Bronchial epithelial cell (primary cell): ENCODE measurements at regions not wholly inside any gene's neighbourhood (a gene's known extent, or its start where the extent isn't known, plus 50 kb on each side); places are given as distances from the start of the nearest gene placed in this dataset.
A peak's percentile ranks its signal among the peaks of the same experiment; 100 is the strongest.

Source experiments
- DNase-seq: peaks from one replicate; pipeline ENCODE4 v3.0.0-alpha.2; 2010; ENCODE audit warnings: low read depth
- FAIRE-seq: peaks from 2 replicates; lab custom pipeline; 2011; peaks lifted over from hg19 to GRCh38; lab: Jason Lieb, UNC
- H3K27me3 ChIP-seq: 2 replicates; pipeline ENCODE4 v1.5.1; 2011; ENCODE audit warnings: low read length; ENCODE audit not compliant: control insufficient read depth, insufficient read depth
- H3K36me3 ChIP-seq: 2 replicates; pipeline ENCODE4 v1.5.1; 2011; ENCODE audit warnings: low read length; ENCODE audit not compliant: control insufficient read depth, insufficient read depth
- H3K4me3 ChIP-seq: 2 replicates; pipeline ENCODE4 v1.5.1; 2011; ENCODE audit warnings: mild to moderate bottlenecking, low read depth, low read length, control low read depth
- CTCF ChIP-seq: IDR thresholded peaks from 2 replicates; pipeline ENCODE4 v1.5.1; 2011; ENCODE audit warnings: mild to moderate bottlenecking, moderate library complexity, low read length, control low read depth, inconsistent platforms; ENCODE audit not compliant: insufficient read depth, severe bottlenecking

- no peaks in the 10 kb centered on the region for H3K27me3 ChIP-seq
- no peak overlapping the region for H3K4me3 ChIP-seq
- no peaks in the 10 kb centered on the region for H3K36me3 ChIP-seq
- FAIRE-seq (no peak), DNase-seq (no peak)
- TF ChIP-seq CTCF, result no peak
These were observed 112.1 kb upstream of the ABCB5 start for GRCh38 chr7:20503278-20503950.

GRCh38 chr7:20504060-20504459, 111.4 kb upstream of the ABCB5 start:
- DNase-seq, result no peak
- Histone ChIP-seq H3K36me3 (no peaks in the 10 kb centered on the region), H3K27me3 (no peaks in the 10 kb centered on the region), H3K4me3 (no peak overlapping the region)
- no peak for FAIRE-seq
- no peak for TF ChIP-seq CTCF

- no peak for TF ChIP-seq CTCF
- Histone ChIP-seq H3K27me3 (no peaks in the 10 kb centered on the region), H3K36me3 (no peaks in the 10 kb centered on the region), H3K4me3 (no peak overlapping the region)
- FAIRE-seq (no peak), DNase-seq (no peak)
These were observed 109.3 kb upstream of the ABCB5 start for GRCh38 chr7:20506175-20506574.

GRCh38 chr7:20507157-20507556, 108.3 kb upstream of the ABCB5 start:
- no peaks in the 10 kb centered on the region for H3K27me3 ChIP-seq
- no peak overlapping the region for H3K4me3 ChIP-seq
- no peak for FAIRE-seq
- peak; percentile 27 for DNase-seq
- no peaks in the 10 kb centered on the region for H3K36me3 ChIP-seq
- TF ChIP-seq CTCF, result no peak

GRCh38 chr7:20508109-20508508, 107.4 kb upstream of the ABCB5 start:
- no peak for TF ChIP-seq CTCF
- DNase-seq, result peak; percentile 7
- no peak overlapping the region for H3K4me3 ChIP-seq
- H3K27me3 ChIP-seq, result no peaks in the 10 kb centered on the region
- FAIRE-seq, result no peak
- no peaks in the 10 kb centered on the region for H3K36me3 ChIP-seq

GRCh38 chr7:20509892-20510572, 105.4 kb upstream of the ABCB5 start:
- Histone ChIP-seq H3K4me3 (no peak overlapping the region), H3K27me3 (no peaks in the 10 kb centered on the region), H3K36me3 (no peaks in the 10 kb centered on the region)
- DNase-seq (no peak), FAIRE-seq (peak; percentile 55)
- TF ChIP-seq CTCF, result no peak
